WTC11 (cell line): ENCODE measurements at regions not wholly inside any gene's neighbourhood (a gene's known extent, or its start where the extent isn't known, plus 50 kb on each side); places are given as distances from the start of the nearest gene placed in this dataset.

Experiments
- ATAC-seq: fragments of 200-7000 bp; cut with Tn5 transposase; 2 replicates; pipeline ENCODE4 v1.10.0; 2021; ENCODE audit warnings: mild to moderate bottlenecking, moderate library complexity
- CTCF ChIA-PET: fragments of 300-600 bp; sonication (Branson Sonifier 250); formaldehyde crosslinking; loops from one replicate; lab custom pipeline; 2021; ENCODE audit warnings: antibody characterized with exemption; lab: Charles Lee
- POLR2A ChIA-PET: fragments of 350-600 bp; sonication (Branson Sonifier 250); formaldehyde crosslinking; loops from one replicate; lab custom pipeline; 2021; ENCODE audit warnings: antibody characterized with exemption; lab: Charles Lee
- DNase-seq: peaks from one replicate; pipeline ENCODE4 v3.0.0; 2021; ENCODE audit warnings: low spot score
- H3K27ac Mint-ChIP-seq: 2 replicates; pipeline ENCODE4 v1.8.0; 2021; ENCODE audit warnings: mixed read lengths
- H3K27me3 Mint-ChIP-seq: 2 replicates; pipeline ENCODE4 v1.8.0; 2021; ENCODE audit warnings: low read depth, mild to moderate bottlenecking, moderate library complexity, mixed read lengths
- H3K36me3 Mint-ChIP-seq: 2 replicates; pipeline ENCODE4 v1.8.0; 2021; ENCODE audit warnings: mixed read lengths
- H3K4me1 Mint-ChIP-seq: 2 replicates; pipeline ENCODE4 v1.8.0; 2022; ENCODE audit warnings: mixed read lengths
- H3K4me3 Mint-ChIP-seq: 2 replicates; pipeline ENCODE4 v1.8.0; 2021; ENCODE audit warnings: mild to moderate bottlenecking, moderate library complexity, mixed read lengths
- H3K9me3 Mint-ChIP-seq: 2 replicates; pipeline ENCODE4 v1.8.0; 2021; ENCODE audit warnings: mixed read lengths
- ATF3 ChIP-seq: sonication (generic); formaldehyde crosslinking; conservative IDR thresholded peaks from 2 replicates; pipeline ENCODE4 v1.8.1; 2022; ENCODE audit warnings: mild to moderate bottlenecking, missing genetic modification reagents
- CDX4 ChIP-seq: fragments of 250-450 bp; sonication (Bioruptor Pico); IDR thresholded peaks from 2 replicates; pipeline ENCODE4 v1.9.0; 2021; ENCODE audit warnings: moderate library complexity, mild to moderate bottlenecking, inconsistent platforms, borderline replicate concordance
- CTCF ChIP-seq: fragments of 200-600 bp; IDR thresholded peaks from 2 replicates; pipeline ENCODE4 v1.8.0; 2022; ENCODE audit warnings: antibody characterized with exemption
- ELF4 ChIP-seq: sonication (generic); formaldehyde crosslinking; IDR thresholded peaks from 2 replicates; pipeline ENCODE4 v1.8.1; 2022; ENCODE audit warnings: low read depth, mild to moderate bottlenecking, moderate library complexity, missing genetic modification reagents
- FOXP4 ChIP-seq: sonication (generic); formaldehyde crosslinking; IDR thresholded peaks from 2 replicates; pipeline ENCODE4 v1.8.0; 2022; ENCODE audit warnings: mild to moderate bottlenecking, missing genetic modification reagents
- GABPB1 ChIP-seq: sonication (generic); formaldehyde crosslinking; IDR thresholded peaks from 2 replicates; pipeline ENCODE4 v1.8.1; 2023; ENCODE audit warnings: mild to moderate bottlenecking, missing genetic modification reagents
- GTF2I ChIP-seq: fragments of 250-450 bp; sonication (Bioruptor Pico); conservative IDR thresholded peaks from 2 replicates; pipeline ENCODE4 v1.4.0; 2021; ENCODE audit warnings: mild to moderate bottlenecking
- JAZF1 ChIP-seq: fragments of 250-450 bp; sonication (Bioruptor Pico); IDR thresholded peaks from 2 replicates; pipeline ENCODE4 v1.9.0; 2021; ENCODE audit warnings: moderate library complexity, mild to moderate bottlenecking, inconsistent platforms
- MLX ChIP-seq: sonication (generic); formaldehyde crosslinking; IDR thresholded peaks from 2 replicates; pipeline ENCODE4 v1.8.1; 2023; ENCODE audit warnings: mild to moderate bottlenecking, missing genetic modification reagents, moderate library complexity
- NFYB ChIP-seq: sonication (generic); formaldehyde crosslinking; conservative IDR thresholded peaks from 2 replicates; pipeline ENCODE4 v1.8.0; 2022; ENCODE audit warnings: low read depth, missing genetic modification reagents
- NR2C2 ChIP-seq: sonication (generic); formaldehyde crosslinking; IDR thresholded peaks from 2 replicates; pipeline ENCODE4 v1.8.0; 2022; ENCODE audit warnings: mild to moderate bottlenecking, missing genetic modification reagents
- OVOL2 ChIP-seq: fragments of 250-450 bp; sonication (Bioruptor Pico); IDR thresholded peaks from 2 replicates; pipeline ENCODE4 v1.9.0; 2021; ENCODE audit warnings: mild to moderate bottlenecking, borderline replicate concordance
- PREB ChIP-seq: sonication (generic); formaldehyde crosslinking; IDR thresholded peaks from 2 replicates; pipeline ENCODE4 v1.8.1; 2022; ENCODE audit warnings: mild to moderate bottlenecking, missing genetic modification reagents, moderate library complexity, borderline replicate concordance
- PRRX2 ChIP-seq: fragments of 250-450 bp; sonication (Bioruptor Pico); IDR thresholded peaks from 2 replicates; pipeline ENCODE4 v1.8.0; 2021; ENCODE audit warnings: mild to moderate bottlenecking
- RELA ChIP-seq: sonication (generic); formaldehyde crosslinking; IDR thresholded peaks from 2 replicates; pipeline ENCODE4 v1.8.1; 2022; ENCODE audit warnings: missing genetic modification reagents, mild to moderate bottlenecking, borderline replicate concordance
- SMAD4 ChIP-seq: sonication (generic); formaldehyde crosslinking; IDR thresholded peaks from 2 replicates; pipeline ENCODE4 v1.8.0; 2022; ENCODE audit warnings: mild to moderate bottlenecking, missing genetic modification reagents
- TEAD4 ChIP-seq: sonication (generic); formaldehyde crosslinking; IDR thresholded peaks from 2 replicates; pipeline ENCODE4 v1.8.0; 2022; ENCODE audit warnings: mild to moderate bottlenecking, missing genetic modification reagents
- TP53 ChIP-seq: sonication (generic); formaldehyde crosslinking; IDR thresholded peaks from 2 replicates; pipeline ENCODE4 v1.8.1; 2023; ENCODE audit warnings: mild to moderate bottlenecking, missing genetic modification reagents
- USF1 ChIP-seq: sonication (generic); formaldehyde crosslinking; IDR thresholded peaks from 2 replicates; pipeline ENCODE4 v1.8.0; 2022; ENCODE audit warnings: mild to moderate bottlenecking, missing genetic modification reagents
- ZBTB21 ChIP-seq: sonication (generic); formaldehyde crosslinking; IDR thresholded peaks from 2 replicates; pipeline ENCODE4 v1.8.1; 2023; ENCODE audit warnings: mild to moderate bottlenecking, missing genetic modification reagents, borderline replicate concordance
- ZBTB43 ChIP-seq: sonication (generic); formaldehyde crosslinking; IDR thresholded peaks from 2 replicates; pipeline ENCODE4 v1.8.1; 2023; ENCODE audit warnings: mild to moderate bottlenecking, missing genetic modification reagents
- ZMAT4 ChIP-seq: fragments of 250-450 bp; sonication (Bioruptor Pico); IDR thresholded peaks from 2 replicates; pipeline ENCODE4 v1.9.0; 2021; ENCODE audit warnings: mild to moderate bottlenecking
- ZNF121 ChIP-seq: sonication (generic); formaldehyde crosslinking; IDR thresholded peaks from 2 replicates; pipeline ENCODE4 v1.8.0; 2023; ENCODE audit warnings: missing genetic modification reagents
- ZNF317 ChIP-seq: sonication (generic); formaldehyde crosslinking; IDR thresholded peaks from 2 replicates; pipeline ENCODE4 v1.8.1; 2023; ENCODE audit warnings: low read depth, mild to moderate bottlenecking, moderate library complexity, missing genetic modification reagents, borderline replicate concordance
- ZNF423 ChIP-seq: fragments of 250-450 bp; sonication (Bioruptor Pico); IDR thresholded peaks from 2 replicates; pipeline ENCODE4 v2.1.2; 2022; ENCODE audit warnings: mild to moderate bottlenecking, moderate library complexity

- TF ChIP-seq MLX (CRISPR knock-in tag), result no peak
- no peak for TF ChIP-seq NFYB (CRISPR knock-in tag)
- no peak for TF ChIP-seq ZBTB21 (CRISPR knock-in tag)
Observed at GRCh38 chr6:76706631-76707030, 634.2 kb upstream of the IMPG1 start (continued).

- TF ChIP-seq GABPB1 (no peak), TEAD4 (CRISPR knock-in tag) (no peak), PRRX2 (no peak), ZNF317 (CRISPR knock-in tag) (no peak), FOXP4 (CRISPR knock-in tag) (no peak), OVOL2 (CRISPR knock-in tag) (no peak), ZMAT4 (CRISPR knock-in tag) (no peak), USF1 (CRISPR knock-in tag) (no peak), PREB (no peak), ATF3 (no peak), ELF4 (no peak), GTF2I (no peak), CDX4 (CRISPR knock-in tag) (no peak), ZNF121 (CRISPR knock-in tag) (no peak), TP53 (CRISPR knock-in tag) (no peak), ZNF423 (CRISPR knock-in tag) (no peak), SMAD4 (CRISPR knock-in tag) (no peak)
- no peak for ATAC-seq
- Mint-ChIP-seq H3K27me3 (peaks cover 31% of the 10 kb centered on the region), H3K4me1 (peaks cover 13% of the 10 kb centered on the region; the same call in 1 of the 2 replicates), H3K4me3 (no peak overlapping the region), H3K27ac (no peak overlapping the region), H3K9me3 (no peaks in the 10 kb centered on the region), H3K36me3 (0 out of 2 replicates have a peak, but pooled peaks cover 5% of the 10 kb centered on the region)
- ChIA-PET POLR2A (no interaction called here), CTCF (no interaction called here)
- no peak for DNase-seq
Observed at GRCh38 chr6:76706086-76706485, 633.6 kb upstream of the IMPG1 start.

GRCh38 chr6:76703786-76704185 lies 631.3 kb upstream of the IMPG1 start:
- Mint-ChIP-seq H3K36me3 (0 out of 2 replicates have a peak, but pooled peaks cover 5% of the 10 kb centered on the region), H3K27ac (no peak overlapping the region), H3K9me3 (no peaks in the 10 kb centered on the region), H3K27me3 (peaks cover 31% of the 10 kb centered on the region), H3K4me3 (no peak overlapping the region), H3K4me1 (peaks cover 9% of the 10 kb centered on the region; the same call in 1 of the 2 replicates)
- DNase-seq (no peak), ATAC-seq (no peak)
- ChIA-PET POLR2A (no interaction called here), CTCF (no interaction called here)
- TF ChIP-seq USF1 (CRISPR knock-in tag) (no peak), NR2C2 (no peak), CTCF (no peak), ZBTB43 (CRISPR knock-in tag) (no peak), MLX (CRISPR knock-in tag) (no peak), JAZF1 (no peak), RELA (CRISPR knock-in tag) (no peak)
